NCI-H1694 (cell line): ENCODE measurements at regions not wholly inside any gene's neighbourhood (a gene's known extent, or its start where the extent isn't known, plus 50 kb on each side); places are given as distances from the start of the nearest gene placed in this dataset.
"Not testable (repeated sequence)": the region's sequence is repeated elsewhere in the genome, so short reads cannot be mapped to it uniquely, and the experiment has no call there.

Experiments
- DNase-seq: peaks from one replicate; lab custom pipeline; 2025; lab: John Stamatoyannopoulos, UW

DNA sequence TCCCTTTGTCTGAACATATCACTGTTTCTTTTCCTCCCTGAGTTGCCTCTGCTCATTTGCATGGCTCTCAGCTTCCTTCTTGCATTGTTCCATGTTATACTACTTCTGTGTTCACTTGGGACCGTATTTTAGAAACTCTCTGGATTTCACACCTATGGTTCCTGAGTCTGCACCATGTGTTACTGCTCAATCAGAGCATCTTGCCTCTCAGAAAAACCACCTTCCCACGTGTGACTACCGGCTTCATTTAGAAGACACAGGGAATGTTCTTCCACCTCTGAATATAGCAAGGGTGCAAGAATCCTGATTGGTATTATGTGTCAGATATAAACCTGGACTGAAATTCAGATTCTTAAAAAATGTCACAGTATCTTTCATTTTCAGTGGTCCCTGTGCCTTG is 731.2 kb downstream of the TDRD15 start:
- no peak for DNase-seq

DNA sequence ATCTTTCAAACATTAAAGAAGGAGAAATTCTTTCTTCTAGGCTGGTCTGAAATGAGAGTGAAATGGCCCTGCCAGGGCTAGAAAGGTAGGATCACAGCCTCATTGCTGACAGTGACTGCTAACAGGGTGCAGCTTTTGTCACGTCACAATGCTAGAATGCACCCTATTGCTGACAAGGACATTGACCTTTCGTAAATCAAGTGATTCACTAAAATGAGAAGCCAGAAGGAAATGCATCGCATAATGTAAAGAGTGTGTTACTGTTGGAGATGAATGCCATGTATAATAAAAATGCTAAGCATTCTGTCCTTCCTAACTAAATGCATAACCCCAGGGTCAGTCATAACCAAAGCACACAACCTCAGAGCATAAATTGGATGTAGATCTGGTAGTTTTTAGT is 732.9 kb downstream of the TDRD15 start:
- DNase-seq = no peak

DNA sequence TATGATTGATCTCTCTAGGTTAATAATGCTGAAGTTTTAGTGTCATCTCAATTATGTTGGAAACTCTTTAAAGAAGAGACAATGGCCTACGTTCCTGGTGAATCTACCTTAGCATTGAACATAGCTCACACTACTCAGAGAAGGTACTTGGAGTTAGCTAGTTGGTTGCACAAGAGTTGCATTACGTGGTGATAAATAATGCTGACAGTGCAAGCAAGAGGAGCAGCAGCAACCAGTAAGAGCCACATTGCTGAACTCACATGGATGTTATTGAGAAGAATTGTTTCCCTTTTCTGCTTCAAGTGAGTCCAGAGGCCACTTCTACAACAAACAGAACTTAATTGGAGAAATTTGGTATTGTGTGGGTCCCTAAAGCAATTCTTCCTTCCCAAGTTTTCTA is 737.1 kb downstream of the TDRD15 start:
- DNase-seq = no peak

DNA sequence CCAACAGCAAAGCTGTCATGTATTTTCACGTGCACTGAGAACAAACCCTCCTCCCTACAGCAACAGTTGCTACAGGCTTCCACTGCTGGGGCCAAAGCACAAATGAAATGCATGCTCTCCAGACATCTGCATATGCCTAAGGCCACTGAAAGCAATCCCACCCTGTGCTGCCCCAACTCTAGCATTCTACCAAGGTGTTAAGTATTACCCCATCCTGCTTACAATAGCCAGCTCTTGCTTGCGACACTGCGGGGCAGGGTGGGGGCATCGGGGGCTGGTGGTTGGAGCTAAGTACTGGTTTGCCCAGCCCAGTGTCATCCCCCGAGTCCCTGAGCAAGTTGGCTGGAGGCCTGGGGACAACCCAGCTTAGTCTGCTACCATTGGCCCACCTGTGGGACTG is 742.5 kb downstream of the TDRD15 start:
- no peak for DNase-seq

DNA sequence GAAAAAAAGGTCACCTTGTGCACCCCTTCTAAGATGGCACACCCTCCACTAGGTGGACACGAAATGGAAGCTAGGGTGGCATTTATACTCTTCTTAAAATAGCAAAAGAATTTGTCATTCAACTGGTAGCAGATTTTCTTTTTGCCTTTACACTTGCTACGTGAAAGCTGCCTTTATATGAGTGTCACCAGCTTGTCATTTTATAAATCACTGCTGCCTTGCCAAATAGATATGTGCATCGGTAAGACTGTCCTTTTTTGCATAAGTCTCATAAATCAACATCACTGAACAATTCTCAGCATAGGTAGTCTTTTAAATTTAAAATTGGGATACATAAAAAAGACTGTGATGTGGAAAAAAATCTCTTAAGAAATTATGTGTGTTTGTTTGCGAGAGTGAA is 764.1 kb downstream of the TDRD15 start:
- DNase-seq = no peak

DNA sequence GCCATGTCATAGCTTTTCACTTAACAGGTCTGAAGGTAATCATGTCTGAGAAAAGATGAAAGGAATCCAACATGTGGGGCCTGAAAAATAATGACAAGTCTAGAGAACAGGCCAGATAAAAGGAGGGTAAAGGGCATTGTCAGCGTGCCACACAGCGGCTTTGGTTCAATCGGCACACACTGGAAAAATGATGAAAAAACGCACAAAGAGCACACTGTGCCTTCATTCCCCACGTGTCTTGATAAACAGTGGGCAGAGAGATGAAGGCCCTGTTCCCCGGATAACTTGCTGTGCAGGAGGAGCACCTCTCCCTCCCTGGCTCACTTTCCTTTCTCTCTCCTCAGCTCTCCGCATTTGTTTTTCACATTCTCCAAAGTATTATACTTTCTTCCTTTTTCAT is 766.3 kb downstream of the TDRD15 start:
- no peak for DNase-seq

DNA sequence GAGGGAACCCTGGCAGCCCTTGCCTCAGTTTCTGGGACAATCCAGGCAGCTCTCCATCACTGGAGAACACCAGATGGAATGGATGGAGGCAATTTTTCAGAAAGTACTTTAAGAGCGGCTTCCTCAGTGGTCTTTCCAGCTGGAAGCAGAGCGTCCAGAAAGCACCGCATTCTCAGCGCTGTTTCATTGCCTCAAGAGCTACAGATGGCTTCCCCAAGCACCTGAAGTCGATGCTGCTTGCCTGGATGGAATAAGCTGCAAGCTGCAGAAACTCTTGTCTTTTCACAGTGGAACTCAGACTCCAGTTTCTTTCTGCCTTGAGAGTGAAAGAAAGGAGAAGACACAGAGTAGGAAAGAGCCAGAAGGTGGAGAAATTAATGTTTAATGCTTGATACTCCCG is 766.9 kb downstream of the TDRD15 start:
- DNase-seq = no peak

DNA sequence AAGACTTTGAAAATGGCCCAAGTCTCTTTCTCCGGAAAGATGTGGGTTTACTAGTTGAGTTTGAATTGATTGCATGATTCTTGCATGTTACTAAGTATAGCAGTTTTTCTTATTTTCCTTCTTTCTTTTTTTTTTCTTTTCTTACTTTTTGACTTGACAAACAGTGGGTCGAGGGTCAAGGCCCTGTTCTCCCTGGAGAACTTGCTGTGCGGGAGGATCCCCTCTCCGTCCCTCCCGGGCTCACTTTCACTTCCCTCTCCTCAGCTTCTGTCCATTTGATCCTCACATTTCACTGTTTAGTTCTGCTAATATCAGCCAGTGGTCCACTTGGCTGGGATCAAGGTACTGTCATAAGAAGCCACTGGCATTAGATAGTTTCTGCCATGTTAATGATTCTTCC is 767.4 kb downstream of the TDRD15 start:
- DNase-seq = no peak

DNA sequence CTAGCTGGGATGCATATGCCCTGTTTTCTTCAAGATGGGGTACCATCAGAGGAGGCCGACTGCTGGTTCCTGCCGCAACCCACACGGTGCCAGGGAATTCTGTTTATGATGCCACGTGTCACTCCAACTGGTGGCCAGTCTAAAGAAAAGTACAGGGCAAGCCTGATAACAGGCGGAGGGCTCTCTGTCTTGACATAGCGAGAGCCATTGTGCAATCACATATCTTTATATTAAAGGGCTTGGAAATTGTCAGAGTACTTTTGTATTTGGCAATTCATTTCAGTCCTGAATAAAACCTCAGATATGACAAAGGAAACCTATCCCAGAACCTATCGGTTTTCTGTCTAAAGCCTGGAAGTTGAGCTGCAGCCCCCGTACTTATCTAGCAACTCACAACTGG is 768.4 kb downstream of the TDRD15 start:
- DNase-seq = no peak

DNA sequence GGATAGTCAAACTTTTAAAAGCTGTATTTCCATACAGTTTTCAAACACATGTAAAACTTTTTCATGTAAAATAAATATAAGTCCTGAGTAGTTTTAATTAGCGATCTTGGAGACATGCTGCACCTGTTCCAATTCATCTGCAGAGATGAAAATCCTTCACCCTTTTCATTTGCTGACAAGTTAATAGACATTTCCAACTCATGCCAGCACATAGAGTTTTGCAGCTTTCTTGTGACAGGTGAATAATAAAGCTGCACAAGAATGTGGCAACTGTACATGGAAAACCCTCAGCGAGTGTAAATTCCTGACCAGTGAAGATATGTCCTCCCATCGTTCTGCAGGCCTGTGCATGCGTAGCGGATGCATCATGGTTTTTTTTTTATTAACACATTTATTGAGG is 771.4 kb downstream of the TDRD15 start:
- DNase-seq = no peak

DNA sequence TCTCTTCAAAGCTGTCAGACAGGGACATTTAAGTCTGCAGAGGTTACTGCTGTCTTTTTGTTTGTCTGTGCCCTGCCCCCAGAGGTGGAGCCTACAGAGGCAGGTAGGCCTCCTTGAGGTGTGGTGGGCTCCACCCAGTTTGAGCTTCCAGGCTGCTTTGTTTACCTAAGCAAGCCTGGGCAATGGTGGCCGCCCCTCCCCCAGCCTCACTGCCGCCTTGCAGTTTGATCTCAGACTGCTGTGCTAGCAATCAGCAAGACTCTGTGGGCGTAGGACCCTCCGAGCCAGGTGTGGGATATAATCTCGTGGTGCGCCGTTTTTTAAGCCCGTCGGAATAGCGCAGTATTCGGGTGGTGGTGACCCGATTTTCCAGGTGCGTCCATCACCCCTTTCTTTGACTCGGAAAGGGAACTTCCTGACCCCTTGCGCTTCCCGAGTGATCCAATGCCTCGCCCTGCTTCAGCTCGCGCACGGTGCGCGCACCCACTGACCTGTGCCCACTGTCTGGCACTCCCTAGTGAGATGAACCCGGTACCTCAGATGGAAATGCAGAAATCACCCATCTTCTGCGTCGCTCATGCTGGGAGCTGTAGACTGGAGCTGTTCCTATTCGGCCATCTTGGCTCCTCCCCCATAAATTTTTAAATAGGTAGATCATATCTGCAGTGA is 785.1 kb downstream of the TDRD15 start:
- DNase-seq = not testable (repeated sequence)

DNA sequence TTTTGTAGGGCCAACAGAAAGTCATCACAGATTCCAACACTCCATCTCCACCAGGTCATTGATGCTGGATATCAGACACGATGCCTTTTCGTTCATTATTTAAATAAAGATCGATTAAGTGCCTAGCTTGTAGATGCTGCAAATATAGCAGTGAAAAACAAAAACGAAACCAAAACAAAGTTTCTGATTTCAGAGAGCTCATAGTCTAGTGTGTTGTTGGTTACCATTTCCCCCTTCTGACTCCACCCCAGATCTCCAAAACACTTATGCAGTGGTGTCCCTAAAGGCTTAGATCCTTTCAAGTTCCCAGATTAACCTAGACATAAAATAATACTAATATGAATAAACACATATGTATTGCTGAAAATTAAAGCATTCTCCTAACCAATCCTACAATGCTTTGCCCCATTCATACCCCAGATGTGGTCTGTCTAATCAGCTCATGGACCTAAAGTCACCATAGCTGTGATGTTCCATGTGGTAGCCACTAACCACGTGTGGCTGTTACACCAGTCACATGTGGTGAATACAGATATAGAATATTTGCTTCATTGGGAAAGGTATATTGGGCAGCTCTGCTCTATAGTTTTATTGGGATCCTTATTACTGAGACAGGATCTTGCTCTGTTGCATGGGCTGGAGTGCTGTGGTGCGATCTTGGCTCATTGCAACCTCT is 787.2 kb downstream of the TDRD15 start:
- no peak for DNase-seq

DNA sequence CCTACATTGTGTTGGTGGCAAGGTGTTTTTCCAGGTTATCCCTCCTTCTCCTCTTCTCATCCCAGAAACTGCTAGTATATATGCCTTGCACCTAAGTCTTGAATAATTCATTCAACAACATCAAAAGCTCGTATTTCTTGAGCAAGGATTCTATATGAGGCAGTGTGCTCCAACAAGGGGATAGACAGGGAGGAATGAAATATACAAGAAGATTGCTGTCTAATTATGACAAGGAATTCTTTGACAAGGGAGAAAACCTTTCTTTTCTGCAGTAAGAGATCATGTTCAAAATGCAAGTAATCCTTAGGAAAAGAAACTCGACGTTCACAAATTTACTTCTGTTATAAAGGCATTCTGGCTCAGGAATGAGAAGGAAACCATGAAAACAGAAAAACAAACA is 788.6 kb downstream of the TDRD15 start:
- DNase-seq = no peak

DNA sequence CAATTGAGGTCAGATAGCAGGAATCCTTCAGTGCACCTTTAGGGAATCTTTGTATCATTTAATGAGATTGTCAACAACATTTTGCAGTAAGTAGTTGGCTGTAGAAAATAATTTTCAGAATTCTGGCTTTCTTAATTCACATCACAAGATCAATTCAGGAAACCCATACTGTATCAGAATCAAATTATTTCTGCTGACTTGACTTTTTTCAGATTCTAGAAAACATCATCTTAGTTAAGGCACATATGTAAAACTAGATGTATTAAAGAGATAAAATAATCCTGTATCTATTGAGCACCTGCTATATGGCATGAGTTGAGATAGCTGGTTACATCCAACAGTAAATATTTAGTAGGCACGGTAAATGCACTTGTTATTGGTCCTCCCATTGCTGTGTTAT is 791.4 kb downstream of the TDRD15 start:
- no peak for DNase-seq

DNA sequence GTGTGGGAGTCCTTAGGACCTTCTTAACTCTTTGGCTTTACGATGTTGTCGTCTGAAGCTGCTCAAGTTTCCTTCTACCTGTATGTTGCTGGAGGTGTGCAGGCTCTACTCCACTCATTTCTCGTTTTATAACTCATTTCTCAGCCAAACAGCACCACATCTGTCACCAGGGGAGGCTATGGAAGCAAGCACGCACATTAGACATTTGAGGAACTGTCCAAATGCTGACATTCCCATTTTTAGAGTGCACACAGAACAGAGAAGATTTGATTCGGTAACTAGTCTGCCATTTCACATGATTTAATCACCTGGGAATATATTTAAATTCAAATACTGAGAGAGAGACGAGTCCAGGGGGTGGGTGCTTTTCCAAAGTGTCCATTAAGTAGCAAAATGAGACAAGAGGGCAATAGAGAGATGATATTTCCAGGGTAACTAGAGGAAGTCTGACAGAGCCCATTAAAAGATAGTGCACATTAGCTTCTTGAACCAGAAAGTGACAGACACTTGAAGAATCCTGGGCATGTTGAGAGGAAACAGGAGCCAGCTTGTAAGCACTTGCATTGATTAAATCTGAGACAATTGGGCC is 793.3 kb downstream of the TDRD15 start:
- no peak for DNase-seq

DNA sequence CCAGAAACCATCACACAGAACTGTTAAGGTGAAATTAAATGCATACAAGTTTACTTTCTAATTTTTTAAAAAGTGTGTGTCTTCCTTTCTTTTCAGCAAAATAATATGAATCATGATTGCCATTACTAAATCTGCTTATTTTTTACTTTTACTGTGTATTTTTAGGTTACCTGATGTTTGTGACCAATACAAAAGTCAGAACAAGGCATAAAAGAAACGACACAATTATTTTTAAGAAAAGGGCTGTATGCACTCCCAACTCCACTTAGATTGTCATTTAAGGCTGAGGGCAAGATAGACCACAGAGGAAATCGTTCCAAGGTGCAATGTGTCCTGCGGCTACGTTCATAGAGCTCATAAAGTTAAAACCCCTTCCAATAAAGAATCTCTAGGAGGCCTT is 797.0 kb downstream of the TDRD15 start:
- DNase-seq = no peak

DNA sequence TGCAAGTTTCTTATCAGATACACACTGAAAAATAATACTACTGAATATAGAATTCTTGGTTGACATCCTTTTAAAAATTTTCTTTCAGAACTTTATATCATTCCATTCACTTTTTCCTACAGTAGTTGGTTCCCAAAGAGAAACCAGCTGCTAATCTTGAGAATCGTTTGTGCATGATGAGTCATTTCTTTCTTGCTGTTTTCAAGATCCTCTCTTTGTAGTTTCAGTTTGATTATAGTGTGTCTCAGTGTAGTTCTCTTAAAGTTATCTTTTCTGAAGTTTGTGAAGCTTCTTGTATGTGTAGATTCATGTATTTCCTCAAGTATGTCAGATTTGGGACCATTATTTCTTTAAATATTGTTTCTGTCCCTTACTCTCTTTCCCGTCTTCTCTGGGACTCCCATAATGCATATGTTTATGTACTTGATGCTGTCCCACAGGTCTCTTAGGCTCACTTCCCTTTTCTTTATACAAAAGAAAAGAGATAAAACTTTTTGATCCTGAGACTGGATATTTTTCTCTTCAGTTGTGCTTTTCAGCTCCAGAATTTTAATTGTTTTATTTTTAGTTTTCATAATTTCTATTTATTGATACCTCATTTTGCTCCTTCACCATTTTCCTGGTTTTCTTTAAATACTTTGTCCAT is 801.0 kb downstream of the TDRD15 start:
- no peak for DNase-seq

DNA sequence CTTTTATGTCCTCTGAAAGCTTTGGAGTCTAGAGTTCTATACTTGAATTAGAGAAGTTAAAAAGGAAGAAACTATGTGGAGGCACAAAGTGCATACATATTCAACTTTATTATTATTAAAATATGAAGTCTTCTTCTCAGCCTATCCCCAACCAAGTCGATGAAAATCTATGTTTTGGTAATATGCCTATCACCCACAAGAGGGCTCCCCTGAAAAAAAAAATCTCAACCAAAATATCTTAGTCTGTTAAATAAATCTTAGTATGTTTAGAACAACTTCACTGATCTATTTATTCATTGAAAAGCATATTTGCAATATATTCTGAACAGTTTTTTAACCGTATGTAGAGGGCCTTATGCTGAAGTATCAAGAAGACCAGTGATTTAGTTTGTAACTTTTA is 804.5 kb downstream of the TDRD15 start:
- DNase-seq = peak; percentile 29

DNA sequence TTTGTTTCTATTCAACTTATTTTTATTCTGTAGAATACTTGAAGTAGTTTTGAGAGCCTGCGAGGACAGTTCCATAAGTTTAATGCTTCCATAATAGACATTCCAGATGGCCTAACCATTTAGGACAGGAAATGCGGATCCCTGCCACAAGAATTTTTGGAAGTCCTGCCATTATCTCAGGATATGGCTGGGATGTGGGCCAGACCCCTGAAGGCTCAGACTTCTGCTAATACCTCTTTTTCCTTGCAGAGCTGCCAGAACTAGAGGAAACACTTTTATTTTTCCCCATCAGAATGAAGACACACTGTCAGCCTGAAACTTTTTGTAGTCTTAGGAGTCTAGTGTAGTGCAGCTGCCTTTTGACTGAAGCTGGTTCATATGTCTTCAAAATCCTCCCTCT is 806.5 kb downstream of the TDRD15 start:
- DNase-seq = no peak

DNA sequence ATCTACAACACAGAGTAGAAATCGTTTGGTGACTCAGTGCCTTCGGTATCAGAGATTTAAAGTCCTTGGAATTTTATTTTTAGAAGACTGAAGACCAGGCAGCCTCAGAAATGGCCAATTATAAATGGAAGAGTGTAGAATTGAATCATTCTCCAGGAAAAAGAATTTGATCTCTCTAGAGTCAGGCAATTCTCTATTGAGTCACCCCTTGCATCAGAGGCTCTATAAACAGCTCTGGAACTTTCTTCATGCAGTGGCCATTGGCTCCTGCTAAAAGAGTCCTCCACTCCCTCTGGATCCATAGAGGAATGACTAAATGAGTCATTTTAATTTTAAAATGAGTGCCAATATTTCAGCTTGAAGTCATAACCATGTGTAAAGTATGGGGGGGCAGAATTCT is 816.2 kb downstream of the TDRD15 start:
- no peak for DNase-seq

DNA sequence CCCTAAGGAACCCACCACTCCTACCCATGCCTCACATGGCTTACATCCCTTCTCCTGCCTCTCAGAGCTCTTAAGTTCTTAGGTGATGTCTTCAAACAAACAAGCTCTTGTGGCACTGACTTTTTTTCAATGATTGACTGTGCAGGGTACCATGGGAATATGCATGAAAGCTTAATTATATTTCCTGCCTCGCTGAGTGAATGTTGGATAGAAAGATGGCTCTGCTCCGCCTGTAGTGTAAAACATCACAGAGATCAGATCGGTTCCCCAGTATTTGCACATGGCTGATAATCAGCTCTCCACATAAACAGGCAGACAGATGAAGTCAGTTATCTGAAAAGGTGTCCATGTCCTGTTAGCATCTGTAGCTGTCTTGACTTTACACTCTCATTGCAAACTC is 820.8 kb downstream of the TDRD15 start:
- DNase-seq = no peak

DNA sequence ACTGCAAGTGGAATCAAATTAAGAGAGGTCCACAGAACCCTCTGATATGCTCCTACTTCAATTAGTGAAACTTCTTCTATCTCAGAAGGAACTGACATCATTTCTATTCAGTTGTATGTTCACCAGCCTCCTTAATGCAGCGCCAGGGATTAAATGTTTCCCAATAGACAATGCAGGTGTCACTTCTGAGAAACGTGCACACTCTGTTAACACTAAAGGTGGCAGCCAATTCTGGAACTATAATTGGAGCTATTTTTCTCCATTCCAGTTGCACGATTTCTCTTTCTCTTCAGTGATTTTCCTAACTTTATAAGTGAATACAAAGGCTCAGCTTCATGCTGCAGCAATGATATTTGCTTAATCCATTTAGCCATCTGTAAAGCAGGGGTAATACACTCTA is 821.9 kb downstream of the TDRD15 start:
- DNase-seq = no peak

DNA sequence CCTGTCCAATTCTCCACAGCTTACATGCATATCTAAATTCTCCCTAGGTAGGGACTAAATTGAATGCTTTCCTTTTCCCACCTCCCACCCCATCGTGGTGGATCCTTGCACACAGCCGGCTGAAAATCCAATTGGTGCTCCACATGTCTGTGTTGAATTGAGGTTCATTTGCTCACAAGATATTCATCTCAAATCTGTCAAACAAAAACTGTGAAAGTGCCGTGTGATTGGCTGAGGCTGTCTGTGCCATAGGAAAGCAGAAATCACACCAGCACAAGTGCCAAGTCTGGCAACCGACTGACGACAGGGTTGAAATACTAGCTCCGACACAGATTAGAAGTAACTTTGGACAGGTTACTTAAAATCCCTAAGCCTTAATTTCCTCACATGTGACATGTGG is 823.3 kb downstream of the TDRD15 start:
- no peak for DNase-seq
